ENCODE measurements at regions not wholly inside any gene's neighbourhood (a gene's known extent, or its start where the extent isn't known, plus 50 kb on each side); places are given as distances from the start of the nearest gene placed in this dataset.

- DNase-seq (ENCODE audit: low read depth): no peak
- no peak overlapping the region for H3K4me3 ChIP-seq (ENCODE audit: low read depth, low read length)
- TF ChIP-seq CTCF (IDR thresholded peaks at IDR 0.05; ENCODE audit: insufficient read depth, low read length): no peak
Measured at GRCh38 chr3:24933401-24933800, 438.8 kb upstream of the THRB start.

GRCh38 chr3:24936574-24936973 lies 441.9 kb upstream of the THRB start:
- H3K4me3 ChIP-seq (ENCODE audit: low read depth, low read length): no peak overlapping the region
- no peak for TF ChIP-seq CTCF (IDR thresholded peaks at IDR 0.05; ENCODE audit: insufficient read depth, low read length)
- no peak for DNase-seq (ENCODE audit: low read depth)

- DNase-seq (ENCODE audit: low read depth): no peak
- TF ChIP-seq CTCF (IDR thresholded peaks at IDR 0.05; ENCODE audit: insufficient read depth, low read length): no peak
- no peak overlapping the region for H3K4me3 ChIP-seq (ENCODE audit: low read depth, low read length)
Measured at GRCh38 chr3:24937228-24937627, 442.6 kb upstream of the THRB start.

- no peak for TF ChIP-seq CTCF (IDR thresholded peaks at IDR 0.05; ENCODE audit: insufficient read depth, low read length)
- DNase-seq (ENCODE audit: low read depth): no peak
- no peak overlapping the region for H3K4me3 ChIP-seq (ENCODE audit: low read depth, low read length)
Measured at GRCh38 chr3:24937780-24938179, 443.1 kb upstream of the THRB start.

GRCh38 chr3:24943961-24944360 lies 449.3 kb upstream of the THRB start:
- H3K4me3 ChIP-seq (ENCODE audit: low read depth, low read length): no peak overlapping the region
- TF ChIP-seq CTCF (IDR thresholded peaks at IDR 0.05; ENCODE audit: insufficient read depth, low read length): no peak
- no peak for DNase-seq (ENCODE audit: low read depth)

GRCh38 chr3:24944805-24945520 lies 450.3 kb upstream of the THRB start:
- no peak for TF ChIP-seq CTCF (IDR thresholded peaks at IDR 0.05; ENCODE audit: insufficient read depth, low read length)
- H3K4me3 ChIP-seq (ENCODE audit: low read depth, low read length): no peak overlapping the region

GRCh38 chr3:24945563-24945962 lies 450.9 kb upstream of the THRB start:
- TF ChIP-seq CTCF (IDR thresholded peaks at IDR 0.05; ENCODE audit: insufficient read depth, low read length): no peak
- no peak for DNase-seq (ENCODE audit: low read depth)
- no peak overlapping the region for H3K4me3 ChIP-seq (ENCODE audit: low read depth, low read length)

More at GRCh38 chr3:24944805-24945520, 450.3 kb upstream of the THRB start:
- DNase-seq (ENCODE audit: low read depth): no peak
